ENCODE measurements at regions not wholly inside any gene's neighbourhood (a gene's known extent, or its start where the extent isn't known, plus 50 kb on each side); places are given as distances from the start of the nearest gene placed in this dataset.

- TF ChIP-seq POLR2A (IDR thresholded peaks at IDR 0.05) (no peak), CTCF (IDR thresholded peaks at IDR 0.05 in 4 of 5, conservative IDR thresholded peaks at IDR 0.05 in 1 of 5) (no peak)
- no peaks in the 10 kb centered on the region for H3K36me3 ChIP-seq
- H3K27me3 ChIP-seq, result no peaks in the 10 kb centered on the region
- intact Hi-C loops (cut with DNase I; ENCODE audit: low total_unique reads) (no loop called here), in situ Hi-C loops (cut with MboI; ENCODE audit: low sequenced_read_pairs in 4 of 4) (no loop called here)
- no peak overlapping the region for H3K4me3 ChIP-seq
- H3K4me1 ChIP-seq, result no peaks in the 10 kb centered on the region
- peaks cover 0 to 3% (median 0%) of the 10 kb centered on the region in 3 donors for H3K9me3 ChIP-seq
- DNase-seq (no peak), ATAC-seq (no peak)
- no peak overlapping the region for H3K27ac ChIP-seq
Measured at GRCh38 chr7:68792351-68792750, 805.9 kb upstream of the AUTS2 start.

- intact Hi-C loops (cut with DNase I; ENCODE audit: low total_unique reads) (no loop called here), in situ Hi-C loops (cut with MboI; ENCODE audit: low sequenced_read_pairs in 4 of 4) (no loop called here)
- no peak for ATAC-seq
- Histone ChIP-seq H3K4me1 (no peaks in the 10 kb centered on the region), H3K4me3 (no peak overlapping the region), H3K36me3 (no peaks in the 10 kb centered on the region), H3K9me3 (peaks cover 0 to 3% (median 0%) of the 10 kb centered on the region in 3 donors), H3K27me3 (no peaks in the 10 kb centered on the region), H3K27ac (no peak overlapping the region)
- DNase-seq, result no peak
- TF ChIP-seq CTCF (IDR thresholded peaks at IDR 0.05 in 4 of 5, conservative IDR thresholded peaks at IDR 0.05 in 1 of 5), result no peak
- no peak for TF ChIP-seq POLR2A (IDR thresholded peaks at IDR 0.05)
Measured at GRCh38 chr7:68793513-68793912, 804.8 kb upstream of the AUTS2 start.

- DNase-seq (peak in 1 of 2 donors; percentile 14), ATAC-seq (no peak)
- no peak overlapping the region for H3K4me3 ChIP-seq
- H3K36me3 ChIP-seq, result no peaks in the 10 kb centered on the region
- no peaks in the 10 kb centered on the region for H3K9me3 ChIP-seq
- in situ Hi-C loops (cut with MboI; ENCODE audit: low sequenced_read_pairs in 4 of 4) (no loop called here), intact Hi-C loops (cut with DNase I; ENCODE audit: low total_unique reads) (no loop called here)
- H3K27me3 ChIP-seq, result no peaks in the 10 kb centered on the region
- H3K27ac ChIP-seq, result no peak overlapping the region
- TF ChIP-seq CTCF (IDR thresholded peaks at IDR 0.05 in 4 of 5, conservative IDR thresholded peaks at IDR 0.05 in 1 of 5) (no peak), POLR2A (IDR thresholded peaks at IDR 0.05) (no peak)
- no peaks in the 10 kb centered on the region for H3K4me1 ChIP-seq
Measured at GRCh38 chr7:68800316-68800715, 798.0 kb upstream of the AUTS2 start.

- TF ChIP-seq CTCF (IDR thresholded peaks at IDR 0.05 in 4 of 5, conservative IDR thresholded peaks at IDR 0.05 in 1 of 5) (no peak), POLR2A (IDR thresholded peaks at IDR 0.05) (no peak)
- Histone ChIP-seq H3K27me3 (no peaks in the 10 kb centered on the region), H3K4me3 (no peak overlapping the region), H3K4me1 (no peaks in the 10 kb centered on the region), H3K36me3 (no peaks in the 10 kb centered on the region), H3K9me3 (no peaks in the 10 kb centered on the region), H3K27ac (no peak overlapping the region)
- no peak for ATAC-seq
- intact Hi-C loops (cut with DNase I; ENCODE audit: low total_unique reads) (no loop called here), in situ Hi-C loops (cut with MboI; ENCODE audit: low sequenced_read_pairs in 4 of 4) (no loop called here)
- no peak for DNase-seq
Measured at GRCh38 chr7:68805159-68805558, 793.1 kb upstream of the AUTS2 start.

- Histone ChIP-seq H3K4me1 (no peaks in the 10 kb centered on the region), H3K36me3 (no peaks in the 10 kb centered on the region), H3K4me3 (no peak overlapping the region), H3K9me3 (no peaks in the 10 kb centered on the region), H3K27me3 (no peaks in the 10 kb centered on the region), H3K27ac (no peak overlapping the region)
- intact Hi-C loops (cut with DNase I; ENCODE audit: low total_unique reads), result no loop called here
- in situ Hi-C loops (cut with MboI; ENCODE audit: low sequenced_read_pairs in 4 of 4), result no loop called here
- TF ChIP-seq POLR2A (IDR thresholded peaks at IDR 0.05), result no peak
- no peak for TF ChIP-seq CTCF (IDR thresholded peaks at IDR 0.05 in 4 of 5, conservative IDR thresholded peaks at IDR 0.05 in 1 of 5)
- no peak for ATAC-seq
- no peak for DNase-seq
Measured at GRCh38 chr7:68807666-68808065, 790.6 kb upstream of the AUTS2 start.

Data from gastrocnemius medialis (tissue), 4 donors.